Stimulated activated CD4-positive, alpha-beta T cell treated with anti-CD3 and anti-CD28 coated beads, Interleukin-4, amount 100 ng/mL, for 1 hour (primary cell): ENCODE measurements at regions not wholly inside any gene's neighbourhood (a gene's known extent, or its start where the extent isn't known, plus 50 kb on each side); places are given as distances from the start of the nearest gene placed in this dataset.
"Not testable (repeated sequence)": the region's sequence is repeated elsewhere in the genome, so short reads cannot be mapped to it uniquely, and the experiment has no call there.

ENCODE experiments used
- DNase-seq: peaks from one replicate; pipeline ENCODE4 v3.0.0-alpha.2; 2020

DNA sequence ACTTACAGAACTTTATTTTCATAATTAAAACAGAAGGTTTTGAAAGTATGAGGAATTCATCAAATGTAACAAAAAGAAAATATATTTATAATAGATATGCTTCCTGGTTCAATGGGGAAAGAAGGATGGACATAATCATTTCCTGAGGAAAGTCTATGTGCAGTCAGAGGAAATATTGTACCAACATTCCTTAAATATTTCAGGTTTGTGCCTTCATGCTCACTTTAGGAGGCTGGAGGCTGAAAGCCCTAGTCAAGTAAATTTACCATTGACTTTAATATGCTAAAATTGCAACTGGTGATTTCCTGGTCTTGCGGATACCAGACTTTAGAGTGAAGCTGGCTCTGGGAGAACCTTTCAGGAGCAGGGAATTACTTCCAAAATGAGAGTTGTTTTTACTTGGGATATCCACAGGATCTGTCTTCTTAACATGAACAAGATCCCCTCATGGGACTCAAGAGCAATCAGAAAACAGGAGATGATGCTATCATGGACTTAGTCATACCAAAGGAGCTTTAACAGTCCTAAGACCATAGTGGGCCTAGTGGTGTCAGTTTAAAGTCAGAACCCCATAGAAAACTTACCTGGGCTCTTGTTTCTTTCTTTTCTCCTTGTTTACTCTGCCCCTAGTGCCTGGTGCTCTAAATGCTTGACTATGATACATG is 762.8 kb upstream of the GRAMD2B start:
- DNase-seq: no peak

DNA sequence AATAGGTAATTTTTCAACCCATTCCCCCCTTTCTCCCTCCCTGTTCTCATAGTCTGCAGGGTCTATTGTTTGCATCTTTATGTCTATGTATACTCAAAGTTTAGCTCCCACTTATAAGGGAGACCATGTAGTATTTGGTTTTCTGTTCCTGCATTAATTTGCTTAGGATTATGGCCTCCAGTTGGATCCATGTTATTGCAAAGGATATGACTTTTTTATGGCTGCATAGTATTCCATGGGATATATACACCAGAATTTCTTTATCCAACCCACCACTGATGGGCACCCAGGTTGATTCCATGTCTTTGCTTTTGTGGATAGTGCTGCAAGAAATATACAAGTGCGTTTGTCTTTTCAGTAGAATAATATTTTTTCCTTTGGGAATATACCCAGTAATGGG is 761.6 kb upstream of the GRAMD2B start:
- DNase-seq: no peak

DNA sequence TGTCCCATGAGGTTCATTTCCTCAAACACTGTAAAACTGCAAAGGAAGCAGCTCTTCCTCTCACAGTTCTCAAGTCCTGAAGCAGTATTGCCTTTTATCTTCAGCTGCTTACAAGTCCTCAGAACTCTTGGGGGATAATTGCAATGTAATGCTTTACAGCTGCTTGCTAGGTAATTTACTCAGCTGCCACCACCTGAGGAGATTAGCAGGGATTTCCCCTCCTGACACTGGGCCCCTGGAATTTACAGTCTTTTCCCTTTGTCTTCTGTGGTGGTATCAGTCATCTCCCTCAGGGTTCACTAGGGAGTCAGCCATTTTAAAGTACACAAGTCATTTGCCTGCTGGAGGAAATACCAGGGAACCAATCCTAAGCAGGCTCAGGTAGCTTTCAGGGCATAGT is 754.3 kb upstream of the GRAMD2B start:
- DNase-seq: no peak

DNA sequence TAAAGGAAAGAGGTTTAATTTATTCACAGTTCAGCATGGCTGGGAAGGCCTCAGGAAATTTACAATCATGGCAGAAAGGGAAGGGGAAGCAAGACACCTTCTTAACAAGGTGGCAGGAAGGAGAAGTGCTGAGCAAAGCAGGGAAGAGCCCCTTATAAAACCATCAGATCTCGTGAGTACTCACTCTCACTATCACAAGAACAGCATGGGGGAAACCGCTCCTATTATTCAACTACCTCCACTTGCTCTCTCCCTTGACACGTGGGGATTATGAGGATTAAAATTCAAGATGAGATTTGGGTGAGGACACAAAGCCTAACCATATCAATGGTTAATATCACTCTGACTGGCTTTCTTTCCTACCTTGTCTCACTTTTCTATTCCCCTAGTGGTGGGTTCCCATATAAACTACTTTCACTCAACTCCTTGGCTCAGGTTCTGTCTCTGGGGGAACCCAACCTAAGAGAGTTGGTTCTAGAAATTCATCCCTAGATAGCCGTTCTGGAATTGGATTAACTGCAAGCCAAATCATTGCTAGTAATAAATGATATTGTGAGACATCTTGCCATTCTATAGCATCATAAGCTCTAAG is 749.8 kb upstream of the GRAMD2B start:
- no peak for DNase-seq

DNA sequence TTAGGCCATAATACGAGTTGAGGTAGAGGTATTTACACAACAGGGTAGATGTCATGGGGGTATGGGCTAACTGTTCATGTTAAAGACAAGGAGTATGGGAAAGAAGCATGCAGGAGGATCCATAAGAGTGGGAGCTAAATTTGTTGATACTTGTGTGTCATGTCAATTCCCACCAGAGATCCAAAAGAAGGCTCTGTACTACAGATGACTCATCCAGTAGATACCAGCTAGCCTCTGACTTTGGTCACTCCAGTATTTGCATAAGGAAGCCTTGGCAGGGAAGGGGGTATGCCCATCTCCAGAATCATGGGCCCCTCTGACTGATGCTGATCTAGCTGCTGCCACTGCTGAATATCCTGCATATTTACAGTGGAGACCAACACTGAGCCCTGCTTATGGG is 743.7 kb upstream of the GRAMD2B start:
- DNase-seq: no peak

DNA sequence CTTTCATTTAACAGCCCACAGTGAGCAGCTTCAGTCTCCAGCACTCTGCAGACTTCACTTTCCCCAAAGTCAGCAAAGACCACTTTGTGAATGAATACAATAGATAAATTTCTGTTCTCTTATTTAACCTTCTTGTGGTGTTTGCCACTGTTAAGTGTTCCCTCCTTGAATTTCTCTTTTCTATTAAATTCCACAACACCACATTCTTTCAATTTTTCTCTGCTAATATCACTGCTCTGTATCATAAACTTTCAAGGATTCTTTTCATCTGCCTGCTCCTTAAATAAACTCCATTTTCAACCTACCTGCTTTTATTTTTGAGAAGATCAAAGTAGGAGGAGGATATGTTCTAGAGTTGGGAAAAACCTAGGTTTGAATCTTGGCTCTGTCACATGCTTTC is 739.5 kb upstream of the GRAMD2B start:
- DNase-seq: no peak

DNA sequence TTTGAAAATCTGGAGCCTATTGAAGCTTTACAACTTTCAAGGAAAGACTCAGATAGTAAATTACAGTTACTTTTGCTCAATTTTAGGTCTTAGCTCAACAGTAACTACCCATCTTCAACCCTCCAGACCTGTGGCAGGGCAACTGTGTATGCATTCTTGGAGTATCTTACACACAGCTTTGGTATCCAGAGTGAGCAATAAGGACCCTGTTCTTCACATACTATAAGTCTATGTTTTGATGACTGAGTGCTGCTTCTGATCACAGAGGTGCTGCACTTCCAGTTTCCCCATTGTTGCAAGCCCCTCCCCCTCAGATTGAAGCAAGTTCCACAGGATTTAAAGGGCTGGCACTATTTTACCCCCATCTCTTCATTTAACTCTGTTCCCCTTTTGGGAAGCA is 737.4 kb upstream of the GRAMD2B start:
- DNase-seq: no peak

DNA sequence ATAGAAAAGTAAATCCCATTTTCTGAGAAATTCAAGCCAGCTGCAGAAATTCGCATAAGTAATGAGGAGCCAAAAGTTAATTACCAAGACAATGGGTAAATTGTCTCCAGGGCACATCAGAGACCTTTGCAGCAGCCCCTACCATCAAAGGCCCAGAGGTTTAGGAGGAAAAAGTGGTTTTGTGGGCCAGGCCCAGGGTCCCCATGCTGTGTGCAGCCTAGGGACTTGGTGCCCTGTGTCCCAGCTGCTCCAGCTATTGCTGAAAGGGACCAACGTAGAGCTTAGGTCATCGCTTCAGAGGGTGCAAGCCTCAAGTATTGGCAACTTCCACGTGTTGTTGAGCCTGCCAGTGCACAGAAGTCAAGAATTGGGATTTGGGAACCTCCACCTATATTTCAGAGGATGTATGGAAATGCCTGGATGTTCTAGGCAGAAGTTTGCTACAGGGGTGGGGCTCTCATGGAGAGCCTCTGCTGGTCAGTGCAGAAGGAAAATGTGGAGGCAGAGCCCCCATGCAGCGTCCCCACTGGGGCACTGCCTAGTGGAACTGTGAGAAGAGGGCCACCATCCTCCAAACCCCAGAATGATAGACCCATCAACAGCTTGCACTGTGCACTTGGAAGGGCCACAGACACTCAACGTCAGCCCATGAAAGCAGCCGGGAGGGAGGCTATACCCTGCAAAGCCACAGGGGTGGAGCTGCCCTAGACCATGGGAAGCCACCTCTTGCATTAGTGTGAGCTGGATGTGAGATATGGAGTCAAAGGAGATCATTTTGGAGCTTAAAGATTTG is 731.3 kb upstream of the GRAMD2B start:
- DNase-seq: not testable (repeated sequence)

DNA sequence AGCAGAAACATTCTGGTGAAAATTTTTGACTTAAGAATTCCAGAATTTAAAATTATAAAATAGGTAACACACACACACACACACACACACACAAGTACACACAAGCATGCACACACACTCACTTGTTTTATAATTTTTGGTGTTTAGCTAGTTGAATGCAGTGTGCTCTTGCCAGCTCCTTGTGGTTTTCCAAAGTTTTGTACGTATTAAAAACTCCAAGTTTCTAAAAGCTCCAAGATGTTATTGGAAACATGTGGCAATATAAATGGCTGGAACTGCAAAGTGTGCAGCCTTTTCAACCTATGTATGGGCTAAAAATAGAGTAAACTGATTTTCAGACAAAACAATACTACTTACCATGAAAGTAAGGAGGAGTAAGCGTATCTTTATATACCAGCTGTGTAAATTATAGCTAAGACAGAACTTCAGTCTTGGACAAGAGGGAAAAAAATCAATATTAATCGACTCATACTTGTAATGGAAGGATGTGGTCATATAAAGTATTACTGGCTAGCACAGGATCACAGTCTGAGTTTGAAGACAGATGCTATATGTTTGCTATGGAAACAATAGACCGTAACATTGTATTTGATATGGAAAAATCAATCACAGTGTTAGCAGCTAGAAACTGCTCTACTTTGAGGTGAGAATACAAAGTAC is 727.1 kb upstream of the GRAMD2B start:
- no peak for DNase-seq

DNA sequence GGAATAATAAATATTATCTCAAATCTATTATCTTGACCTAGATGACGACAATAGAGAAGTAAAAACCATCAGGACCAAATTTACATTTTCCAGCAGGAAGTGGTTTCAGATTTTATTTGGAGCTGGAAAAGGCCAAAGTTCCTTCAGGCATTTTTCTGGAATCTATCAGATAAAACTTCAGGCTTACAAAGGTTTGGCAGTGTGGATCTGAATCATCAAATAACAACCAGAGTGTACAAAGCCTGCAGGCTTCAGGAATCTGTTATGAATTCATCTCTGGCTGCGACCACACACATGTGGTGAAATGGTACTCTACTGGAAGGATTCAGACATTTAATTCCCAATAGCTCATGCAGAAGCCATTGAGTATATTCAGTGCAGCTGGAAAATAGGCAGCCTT is 726.4 kb upstream of the GRAMD2B start:
- no peak for DNase-seq

DNA sequence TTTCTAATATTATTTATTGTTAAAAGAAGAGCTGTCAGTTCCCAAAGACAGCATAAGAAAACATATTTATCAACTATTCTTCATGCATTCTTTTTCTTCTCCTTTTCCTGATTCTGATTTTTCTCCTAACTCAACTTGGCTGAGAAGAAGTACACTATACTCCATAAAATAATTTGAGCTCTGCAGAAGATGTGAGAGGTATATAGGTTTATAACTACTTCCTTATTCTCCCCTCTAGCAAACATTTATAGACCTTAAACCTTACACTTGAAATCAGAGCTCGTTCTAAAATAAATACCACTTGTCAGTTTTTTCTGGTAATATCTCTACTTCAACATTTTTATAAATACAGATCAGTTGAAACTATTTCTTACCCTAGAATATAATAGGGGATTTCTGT is 724.8 kb upstream of the GRAMD2B start:
- no peak for DNase-seq

DNA sequence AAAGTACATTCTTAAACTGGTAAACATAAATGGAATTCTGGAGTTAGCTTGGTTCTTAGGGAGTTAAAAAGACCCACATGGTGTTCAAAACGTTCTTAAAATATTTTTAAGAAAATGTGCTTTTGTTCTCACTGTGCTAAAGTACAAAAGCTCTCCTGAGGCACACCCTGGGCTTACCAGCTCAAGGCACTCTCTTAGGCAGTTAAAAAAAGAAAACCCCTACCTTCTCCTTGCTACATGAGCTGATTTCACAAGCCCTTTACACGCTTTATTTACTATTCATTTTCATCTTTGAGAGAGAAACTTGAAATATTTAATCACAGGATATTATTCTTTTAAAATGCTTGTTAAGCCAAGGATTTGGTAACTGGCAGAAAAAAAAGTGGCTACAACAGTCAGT is 723.3 kb upstream of the GRAMD2B start:
- no peak for DNase-seq

DNA sequence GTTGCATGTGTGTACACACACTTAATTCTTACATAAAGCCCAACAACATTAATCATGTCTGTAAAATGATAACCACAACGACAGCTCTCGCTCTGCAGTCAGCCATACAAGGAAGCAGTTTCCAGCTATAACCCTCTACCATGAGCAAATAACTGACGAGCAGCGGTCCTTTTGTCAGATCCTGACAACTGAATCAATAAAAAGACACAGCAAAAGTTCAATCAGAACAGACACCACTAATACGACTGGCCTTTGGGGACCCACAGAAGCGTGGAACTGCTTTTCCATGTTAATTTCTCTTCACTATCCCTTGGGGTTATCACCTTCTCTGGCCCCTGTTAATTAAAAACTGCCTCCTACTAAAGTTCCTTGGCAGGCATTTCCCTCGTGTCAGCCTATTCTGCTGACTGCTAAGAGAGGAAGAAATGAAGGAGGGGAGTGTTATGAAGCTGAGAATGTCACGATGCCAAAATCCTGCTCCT is 722.8 kb upstream of the GRAMD2B start:
- DNase-seq: no peak

DNA sequence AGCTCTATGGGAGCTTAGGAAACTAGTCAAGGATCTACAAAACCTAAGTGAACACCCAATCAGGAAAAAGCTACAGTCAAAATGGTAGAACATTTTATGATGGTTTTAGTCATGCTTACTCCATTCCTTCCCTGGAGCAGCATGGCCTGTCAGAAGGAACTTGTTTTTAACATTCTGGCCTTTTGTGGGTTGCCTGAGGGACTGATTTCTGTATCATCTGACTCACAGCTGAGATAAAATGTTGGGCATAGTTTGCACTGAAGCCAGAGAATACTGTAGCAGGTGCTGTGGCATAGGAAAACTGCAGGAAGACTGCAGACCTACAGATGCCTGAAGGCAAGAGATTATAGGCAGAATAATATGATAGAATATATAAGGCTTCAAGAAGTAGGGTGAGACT is 719.6 kb upstream of the GRAMD2B start:
- no peak for DNase-seq

DNA sequence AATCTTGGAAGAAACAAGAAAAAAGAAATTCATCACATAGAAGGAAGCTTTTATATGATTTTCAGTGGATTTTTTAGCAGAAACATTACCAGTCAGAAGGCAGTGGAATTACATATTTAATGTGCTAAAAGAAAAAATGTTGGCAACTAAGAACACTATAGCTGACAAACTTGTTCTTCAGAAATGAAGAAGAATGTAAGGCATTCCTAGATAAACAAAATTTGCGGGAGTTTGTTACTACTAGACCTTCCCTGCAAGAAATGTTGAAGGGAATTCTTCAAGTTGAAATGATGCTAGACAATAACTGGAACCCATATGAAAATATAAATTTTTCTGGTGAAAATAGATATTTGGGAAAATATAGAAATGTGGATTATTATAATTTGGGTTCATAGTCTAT is 718.3 kb upstream of the GRAMD2B start:
- no peak for DNase-seq

DNA sequence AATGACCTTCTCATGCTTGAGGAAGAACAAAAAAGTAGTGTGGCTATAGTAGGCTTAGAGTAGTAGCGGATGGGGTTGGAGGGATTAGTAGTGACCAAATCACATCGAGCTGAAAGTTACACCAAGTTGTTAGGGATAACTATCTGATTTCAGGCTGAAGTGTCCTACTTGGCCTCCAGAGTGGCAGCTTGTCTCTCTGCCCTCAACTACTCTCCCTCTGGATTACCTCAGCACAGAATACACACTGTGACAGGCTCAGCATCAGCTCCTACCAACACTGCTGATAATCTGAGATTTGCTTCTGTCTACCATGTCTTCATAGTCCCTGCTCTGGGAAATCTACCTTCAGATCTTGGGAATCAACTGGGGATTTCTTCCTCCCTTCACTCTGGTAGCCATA is 714.6 kb upstream of the GRAMD2B start:
- no peak for DNase-seq

DNA sequence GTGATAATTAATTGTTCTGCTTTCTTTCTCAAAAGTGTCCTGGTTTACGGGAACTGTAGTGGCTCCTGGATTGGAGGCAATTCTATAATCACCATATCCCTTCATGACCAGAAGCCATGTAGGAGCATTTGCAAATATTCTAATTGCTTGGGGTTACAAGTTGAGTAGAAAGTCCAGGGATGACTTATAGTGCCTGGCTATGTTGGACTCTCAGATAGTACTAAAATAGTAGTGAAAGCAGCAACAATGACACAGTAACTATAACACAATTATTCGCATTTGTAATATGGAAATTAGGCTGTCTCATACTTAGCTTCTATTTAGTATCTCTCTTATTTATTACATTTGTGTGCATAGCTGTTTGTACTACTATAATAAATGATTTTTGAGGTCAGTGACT is 712.5 kb upstream of the GRAMD2B start:
- DNase-seq: no peak

DNA sequence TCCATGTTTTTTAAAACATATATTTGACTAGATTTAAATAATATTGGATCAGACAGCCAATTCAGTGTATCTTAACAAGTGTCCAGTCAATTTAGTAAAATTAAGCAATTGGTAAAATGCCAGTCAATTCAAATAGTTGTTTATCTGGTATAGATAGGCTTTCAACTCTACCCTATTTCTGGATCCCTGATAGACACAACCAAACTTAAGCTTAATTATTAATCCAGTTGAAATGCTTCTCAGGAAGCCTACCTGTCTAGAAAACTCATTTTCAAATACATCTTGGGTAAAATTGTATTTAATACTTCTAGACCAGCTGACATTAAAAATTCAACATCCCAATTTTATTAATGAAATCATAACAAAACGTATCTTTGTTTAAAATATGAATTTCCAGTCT is 710.8 kb upstream of the GRAMD2B start:
- DNase-seq: no peak

DNA sequence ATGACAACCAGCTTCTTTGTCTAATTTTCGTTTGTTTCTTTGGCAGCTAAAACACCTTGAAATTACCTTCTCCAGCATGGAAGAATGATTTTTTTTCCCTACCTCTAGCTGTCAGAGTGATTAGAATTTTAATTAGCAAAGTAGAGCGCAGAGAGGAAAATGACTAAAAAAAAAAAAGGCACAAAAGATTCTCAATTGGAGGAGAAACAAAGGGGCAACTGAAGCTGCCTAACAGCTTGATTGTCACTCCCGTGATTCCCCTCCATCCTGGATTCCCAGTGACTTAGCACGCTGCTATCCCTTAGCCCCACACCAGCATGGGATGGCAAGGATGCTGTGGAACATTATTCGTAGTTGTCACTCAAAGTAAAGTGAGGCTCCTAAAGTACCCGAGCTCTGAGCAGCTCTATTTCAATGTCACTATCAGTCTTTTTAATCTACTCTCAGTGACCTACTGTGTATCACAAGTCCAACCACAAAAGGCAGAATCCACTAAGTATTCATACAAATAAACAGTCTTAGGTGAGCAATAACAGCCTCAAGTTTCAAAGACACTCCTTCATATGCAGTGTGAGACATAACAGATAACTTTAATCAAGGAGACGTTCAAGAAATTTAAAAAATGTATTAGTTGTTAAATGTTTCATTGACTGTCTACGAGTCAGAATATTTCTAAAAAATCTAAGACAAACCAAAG is 710.0 kb upstream of the GRAMD2B start:
- no peak for DNase-seq

DNA sequence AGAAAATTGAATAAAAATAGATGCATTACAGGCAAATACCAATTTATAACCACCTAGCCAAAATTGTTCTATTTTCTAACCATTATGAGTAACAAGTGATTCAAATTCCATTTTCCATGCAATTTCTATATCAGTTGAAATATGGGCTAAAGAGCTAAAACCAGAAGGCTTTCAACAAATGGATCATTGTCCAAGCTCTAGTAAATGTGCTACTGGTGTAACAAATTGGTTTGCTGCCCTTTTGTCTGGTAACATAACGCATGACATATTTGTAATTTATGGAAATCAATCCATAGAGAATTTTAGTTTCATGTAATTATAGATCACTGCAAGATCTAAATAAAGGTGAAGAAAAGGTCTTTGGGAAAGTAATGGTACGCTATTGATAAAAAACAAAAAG is 708.0 kb upstream of the GRAMD2B start:
- no peak for DNase-seq

DNA sequence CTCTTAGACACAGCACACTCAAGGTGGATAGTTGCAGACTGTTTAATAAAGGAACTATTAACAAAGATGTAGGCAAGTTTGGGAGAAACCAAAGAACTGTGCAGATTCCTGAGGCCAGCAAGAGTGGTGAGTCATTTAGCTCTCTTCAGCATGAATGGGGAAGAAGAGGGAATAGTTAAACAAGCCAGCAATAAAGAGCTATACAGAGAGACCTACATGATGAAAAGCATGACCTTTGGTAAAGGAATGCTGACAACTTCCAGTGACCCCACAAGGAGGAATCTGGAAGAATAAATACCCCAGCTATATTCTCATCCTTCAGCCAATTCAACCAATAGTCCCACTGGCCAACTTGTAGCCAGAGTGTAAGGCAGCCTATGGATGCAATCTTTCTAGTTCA is 706.0 kb upstream of the GRAMD2B start:
- no peak for DNase-seq

DNA sequence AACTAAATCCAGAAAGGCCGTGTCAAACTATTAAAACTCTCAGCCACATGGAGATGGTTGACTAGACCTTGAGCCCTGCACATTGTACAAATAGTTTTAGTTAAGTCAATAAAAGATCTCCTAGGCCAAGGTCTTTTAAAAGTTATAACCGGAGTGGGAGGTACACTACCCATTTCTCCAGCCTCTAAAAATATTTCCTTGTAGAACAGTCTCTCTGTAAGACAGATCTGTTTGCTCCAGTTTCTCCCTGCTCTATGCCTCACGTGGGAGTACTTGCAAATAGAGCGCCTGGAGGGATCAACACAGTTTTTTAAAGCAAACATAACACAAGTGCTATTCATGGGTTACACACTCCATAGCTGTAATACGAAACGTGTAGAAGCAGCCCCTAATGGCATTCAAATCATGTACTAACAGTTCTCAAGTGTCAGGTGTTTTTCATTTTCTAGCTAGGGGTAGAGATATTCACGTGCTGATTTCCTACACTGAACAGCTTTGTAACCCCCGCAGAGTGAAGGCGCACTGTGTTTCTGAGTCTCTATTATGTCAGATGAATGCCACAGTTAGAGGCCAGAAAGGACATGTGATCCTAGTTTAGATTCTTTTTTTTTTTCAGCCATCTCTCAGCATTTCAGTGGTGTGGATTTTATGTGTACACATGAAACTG is 703.4 kb upstream of the GRAMD2B start:
- DNase-seq: no peak

DNA sequence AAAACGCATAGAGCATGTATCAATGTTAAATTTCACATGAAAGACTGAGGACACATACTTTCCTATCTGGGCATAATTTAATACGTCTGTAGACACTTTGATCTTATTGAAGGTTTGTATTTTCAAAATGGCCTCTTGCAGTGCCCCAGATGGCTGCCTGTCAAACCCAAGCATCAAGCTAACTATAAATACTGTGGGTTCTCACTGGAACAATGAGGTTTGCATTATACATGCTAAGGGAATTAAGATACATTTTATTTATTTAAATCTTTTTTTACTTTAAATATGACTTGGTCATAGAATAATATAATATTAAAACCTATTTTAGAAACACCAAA is 702.9 kb upstream of the GRAMD2B start:
- no peak for DNase-seq
